ENCODE measurements at regions not wholly inside any gene's neighbourhood (a gene's known extent, or its start where the extent isn't known, plus 50 kb on each side); places are given as distances from the start of the nearest gene placed in this dataset.

- no peak overlapping the region for H3K4me3 ChIP-seq (ENCODE audit: control insufficient read depth, low read depth, low read length)
- TF ChIP-seq CTCF (IDR thresholded peaks at IDR 0.05; ENCODE audit: control insufficient read depth, insufficient read depth, low read depth, low read length, missing control alignments): no peak
- no peak for DNase-seq (ENCODE audit: low read depth)
These were observed 74.3 kb upstream of the MSTN start for GRCh38 chr2:190136825-190137224.

- H3K4me3 ChIP-seq (ENCODE audit: control insufficient read depth, low read depth, low read length): no peak overlapping the region
These were observed 73.7 kb upstream of the MSTN start for GRCh38 chr2:190136259-190136658.

GRCh38 chr2:190129421-190130199 is 67.1 kb upstream of the MSTN start:
- DNase-seq (ENCODE audit: low read depth): no peak
- no peak for TF ChIP-seq CTCF (IDR thresholded peaks at IDR 0.05; ENCODE audit: control insufficient read depth, insufficient read depth, low read depth, low read length, missing control alignments)
- no peak overlapping the region for H3K4me3 ChIP-seq (ENCODE audit: control insufficient read depth, low read depth, low read length)

More at GRCh38 chr2:190136259-190136658, 73.7 kb upstream of the MSTN start:
- no peak for TF ChIP-seq CTCF (IDR thresholded peaks at IDR 0.05; ENCODE audit: control insufficient read depth, insufficient read depth, low read depth, low read length, missing control alignments)
- no peak for DNase-seq (ENCODE audit: low read depth)

- no peak overlapping the region for H3K4me3 ChIP-seq (ENCODE audit: control insufficient read depth, low read depth, low read length)
- DNase-seq (ENCODE audit: low read depth): no peak
- TF ChIP-seq CTCF (IDR thresholded peaks at IDR 0.05; ENCODE audit: control insufficient read depth, insufficient read depth, low read depth, low read length, missing control alignments): no peak
These were observed 65.1 kb upstream of the MSTN start for GRCh38 chr2:190127651-190128050.

- no peak for TF ChIP-seq CTCF (IDR thresholded peaks at IDR 0.05; ENCODE audit: control insufficient read depth, insufficient read depth, low read depth, low read length, missing control alignments)
- DNase-seq (ENCODE audit: low read depth): no peak
- no peak overlapping the region for H3K4me3 ChIP-seq (ENCODE audit: control insufficient read depth, low read depth, low read length)
These were observed 64.3 kb upstream of the MSTN start for GRCh38 chr2:190126798-190127197.

- TF ChIP-seq CTCF (IDR thresholded peaks at IDR 0.05; ENCODE audit: control insufficient read depth, insufficient read depth, low read depth, low read length, missing control alignments): no peak
- DNase-seq (ENCODE audit: low read depth): peak; percentile 21
- no peak overlapping the region for H3K4me3 ChIP-seq (ENCODE audit: control insufficient read depth, low read depth, low read length)
These were observed 61.4 kb upstream of the MSTN start for GRCh38 chr2:190123956-190124355.

Measured in AG09309 (cell line).